ENCODE measurements at regions not wholly inside any gene's neighbourhood (a gene's known extent, or its start where the extent isn't known, plus 50 kb on each side); places are given as distances from the start of the nearest gene placed in this dataset.
"Not testable (repeated sequence)": the region's sequence is repeated elsewhere in the genome, so short reads cannot be mapped to it uniquely, and the experiment has no call there.

DNA sequence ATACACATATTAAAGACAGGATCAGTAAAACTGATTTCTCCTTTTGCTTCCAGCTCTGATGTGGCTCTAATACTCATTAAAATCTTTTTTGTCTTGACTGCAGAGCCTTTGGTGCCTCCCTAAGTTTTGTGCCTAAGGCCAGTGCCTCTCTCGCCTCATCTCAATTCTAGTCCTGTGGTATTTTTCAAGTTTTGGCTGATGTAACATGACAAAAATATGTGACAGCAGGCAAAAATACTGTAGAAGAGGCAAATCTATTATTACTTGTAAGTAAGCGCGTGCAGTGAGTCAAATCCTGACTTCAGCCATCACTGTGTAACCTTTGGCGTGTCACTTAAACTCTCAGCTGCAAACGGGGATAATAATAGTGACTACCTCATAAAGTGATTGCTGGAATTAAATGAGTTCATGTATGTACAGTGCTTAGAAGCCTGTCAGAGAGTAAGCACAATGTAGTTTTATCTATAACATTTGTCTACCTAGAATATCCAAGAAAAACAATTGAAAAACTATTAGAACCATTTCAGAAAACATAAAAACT is 74.0 kb downstream of the MAB21L3 start:
- DNase-seq: no peak

GRCh38 chr1:116189481-116189880 is 78.3 kb downstream of the MAB21L3 start:
- no peak for DNase-seq

DNA sequence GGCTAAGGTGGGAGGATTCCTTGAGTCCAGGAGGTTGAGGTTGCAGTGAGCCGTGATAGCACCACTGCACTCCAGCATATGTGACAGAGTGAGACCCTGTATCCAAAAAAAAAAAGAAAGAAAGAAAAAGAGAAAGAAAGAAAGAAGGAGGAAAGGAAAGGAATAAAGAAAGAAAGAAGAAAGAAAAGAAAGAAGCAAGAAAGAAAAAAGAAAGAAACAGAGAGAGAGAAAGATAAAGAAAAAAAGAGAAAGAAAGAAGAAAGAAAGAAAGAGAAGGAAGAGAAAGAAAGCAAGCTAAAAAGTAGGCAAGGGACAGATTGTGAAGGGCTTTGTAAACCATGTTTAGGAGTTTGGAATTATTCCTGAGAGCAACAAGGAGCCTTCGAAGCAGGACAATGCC is 80.1 kb downstream of the MAB21L3 start:
- no peak for DNase-seq

GRCh38 chr1:116193768-116194167 is 82.6 kb downstream of the MAB21L3 start:
- DNase-seq: no peak

DNA sequence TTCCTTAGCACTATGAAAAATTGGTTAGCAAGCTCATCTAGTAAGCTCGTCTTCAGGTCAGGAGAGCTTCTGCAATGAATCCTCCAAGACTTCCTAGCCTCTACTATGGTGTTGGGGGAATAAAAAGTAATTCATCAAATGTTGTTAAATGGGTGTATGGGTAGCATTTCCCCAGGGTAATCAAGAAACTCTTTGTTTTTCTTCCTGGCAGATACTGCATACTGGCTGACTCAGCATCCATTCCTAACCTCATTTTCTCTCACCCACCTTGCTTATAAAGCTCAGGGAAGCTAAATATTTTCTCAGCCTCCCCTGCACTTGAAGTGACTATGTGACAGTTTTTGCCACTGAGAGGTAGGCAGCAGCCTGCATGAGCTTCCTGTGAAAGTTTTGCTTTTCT is 83.4 kb downstream of the MAB21L3 start:
- no peak for DNase-seq

DNA sequence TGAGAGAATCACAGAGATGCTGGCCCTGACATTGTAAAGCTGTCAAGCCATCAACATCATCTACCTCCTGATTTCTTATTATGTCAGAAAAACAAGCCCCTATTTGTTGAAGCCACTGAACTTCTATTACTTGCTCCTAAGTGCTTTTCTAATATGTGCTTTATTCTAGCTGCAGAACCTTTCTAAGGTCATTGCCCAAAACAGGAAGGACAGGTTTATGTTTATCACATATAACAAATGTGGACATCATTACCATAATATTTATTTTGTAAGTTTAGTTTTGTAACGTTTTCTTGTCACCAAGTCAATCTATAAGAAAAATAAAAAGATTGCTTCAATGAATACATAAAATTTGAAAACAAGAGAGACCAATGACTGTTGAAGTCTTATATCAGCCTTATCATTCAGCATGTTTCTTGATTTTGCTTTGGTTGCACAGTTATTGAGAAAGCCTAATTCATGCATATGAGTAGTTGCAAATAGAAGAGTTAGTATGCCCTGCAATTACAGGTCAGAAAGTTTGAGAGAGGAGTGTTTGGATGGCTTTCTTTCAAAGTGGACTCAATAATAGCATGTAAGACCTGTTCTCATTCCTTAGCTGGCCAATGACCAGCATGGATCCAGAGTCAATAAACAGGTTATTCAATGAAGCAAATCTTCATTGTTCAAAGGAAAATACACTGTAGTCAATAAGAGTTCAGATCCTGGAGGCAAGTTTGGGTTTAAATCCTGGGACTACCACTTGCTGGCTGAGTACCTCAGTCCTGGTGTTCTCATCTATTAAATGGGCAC is 84.1 kb downstream of the MAB21L3 start:
- DNase-seq: no peak

DNA sequence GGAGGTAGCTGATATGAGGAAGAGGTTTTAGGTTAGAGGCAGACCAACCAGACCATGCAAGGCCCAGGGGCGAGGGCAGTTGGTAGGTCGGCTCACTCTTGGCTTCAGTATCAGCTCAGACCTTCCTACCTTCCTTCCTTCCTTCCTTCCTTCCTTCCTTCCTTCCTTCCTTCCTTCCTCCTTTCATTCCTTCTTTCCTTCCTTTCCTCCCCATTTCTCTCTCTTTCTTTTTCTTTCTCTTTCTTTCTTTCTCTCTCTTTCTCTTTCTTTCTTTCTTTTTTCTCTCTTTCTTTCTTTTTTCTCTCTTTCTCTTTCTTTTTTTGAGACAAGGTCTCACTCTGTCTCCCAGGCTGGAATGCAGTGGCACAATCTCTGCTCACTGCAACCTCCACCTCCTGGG is 89.1 kb downstream of the MAB21L3 start:
- not testable (repeated sequence) for DNase-seq

GRCh38 chr1:116201911-116202310 is 90.7 kb downstream of the MAB21L3 start:
- DNase-seq: no peak

GRCh38 chr1:116203181-116203723 is 92.1 kb downstream of the MAB21L3 start:
- no peak for DNase-seq

GRCh38 chr1:116203920-116204319 is 92.7 kb downstream of the MAB21L3 start:
- no peak for DNase-seq

DNA sequence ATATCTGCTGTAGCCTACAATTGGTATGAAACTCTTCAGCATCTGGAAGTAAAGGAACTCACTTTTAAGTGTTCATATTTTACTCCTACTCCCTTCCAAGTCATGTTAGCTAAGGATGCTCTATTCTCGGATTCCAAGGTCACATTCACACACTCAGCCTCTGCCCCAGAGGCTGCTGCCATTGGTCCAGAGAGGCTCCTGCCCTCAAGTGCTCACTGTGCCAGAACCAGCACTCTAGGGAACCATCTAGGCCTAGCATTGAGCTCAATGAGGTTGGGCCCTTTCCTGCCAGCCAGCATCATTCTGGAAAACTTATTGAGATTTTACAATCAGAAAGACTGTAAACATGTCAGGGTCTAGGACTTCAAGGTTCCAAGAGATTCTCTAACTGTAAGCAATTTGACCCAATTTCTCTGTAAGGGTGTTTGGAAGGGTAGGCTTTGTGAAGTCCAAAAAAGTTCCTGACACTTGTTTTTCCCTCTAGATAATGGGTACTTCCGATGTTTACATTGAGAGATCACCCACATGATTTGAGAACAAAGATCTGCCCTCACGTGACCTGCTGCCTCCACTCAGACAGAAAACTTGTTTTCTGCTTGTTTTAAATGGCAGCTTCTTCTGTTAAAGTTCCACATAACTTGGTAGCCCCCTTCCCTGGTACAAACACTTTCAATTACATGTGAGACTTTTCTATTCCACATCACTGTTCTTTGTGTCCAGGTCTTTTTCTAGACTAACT is 94.9 kb downstream of the MAB21L3 start:
- no peak for DNase-seq

GRCh38 chr1:116207126-116207735 is 96.0 kb downstream of the MAB21L3 start:
- no peak for DNase-seq

DNA sequence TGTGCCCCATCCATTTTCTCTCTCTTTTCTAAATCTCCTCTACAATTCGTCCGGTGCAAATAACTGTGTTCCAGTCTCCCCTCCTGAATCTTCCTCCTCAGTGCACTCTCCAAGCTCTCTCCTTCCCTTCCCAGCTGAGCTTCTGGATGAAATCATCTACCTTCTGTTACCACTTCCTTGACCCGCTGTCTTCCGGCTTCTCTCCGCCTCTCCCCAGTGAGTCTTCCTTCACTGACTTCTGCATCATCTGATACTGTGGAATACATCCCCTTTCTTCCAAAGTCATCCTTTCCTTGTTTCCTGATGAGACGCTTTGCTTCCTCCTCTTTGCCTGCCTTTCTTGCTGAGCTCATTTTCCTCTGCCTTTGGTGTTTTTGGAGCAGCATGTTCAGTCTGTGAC is 96.9 kb downstream of the MAB21L3 start:
- DNase-seq: no peak

- DNase-seq: no peak
Measured at GRCh38 chr1:116211294-116211693, 100.1 kb downstream of the MAB21L3 start.

DNA sequence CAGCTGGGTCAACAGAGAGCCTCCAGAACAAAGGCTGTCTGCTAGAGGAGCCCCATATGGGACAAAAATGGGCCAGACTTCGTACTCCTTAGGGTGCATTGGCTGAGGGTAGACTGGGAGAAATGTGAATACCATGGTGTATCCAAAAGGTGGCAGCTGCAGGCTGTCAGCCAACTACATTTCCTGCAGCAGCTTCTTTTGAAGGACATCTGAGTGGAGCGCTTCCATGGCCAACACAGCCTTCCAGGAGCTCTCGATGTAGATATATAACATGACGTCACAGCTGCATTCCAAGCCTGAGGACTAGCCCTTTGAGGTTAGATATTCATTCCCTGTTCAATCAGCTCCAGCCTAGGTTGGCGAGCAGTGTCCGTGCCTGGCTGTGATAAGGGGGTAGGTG is 107.7 kb downstream of the MAB21L3 start:
- peak; percentile 22 for DNase-seq

- no peak for DNase-seq
Measured at GRCh38 chr1:116219651-116220434, 108.6 kb downstream of the MAB21L3 start.

DNA sequence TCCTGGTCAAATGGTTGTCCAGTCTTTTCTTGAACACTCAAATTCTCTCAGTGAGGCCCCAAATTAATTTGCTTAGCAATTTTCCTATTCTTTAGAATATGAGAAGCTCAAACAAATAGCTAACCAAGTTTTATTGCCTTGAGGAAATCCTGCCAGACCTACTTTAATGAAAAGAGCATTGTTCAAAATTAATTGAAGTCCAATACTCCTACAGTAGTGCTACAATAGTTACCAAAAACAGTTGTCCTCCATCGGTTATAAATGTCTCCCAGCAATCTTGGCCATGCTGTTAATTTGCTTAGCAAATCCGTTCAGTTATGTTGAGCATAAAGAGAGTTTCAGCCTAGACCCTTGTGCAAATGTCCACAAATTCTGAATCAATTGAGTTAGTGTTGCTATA is 112.9 kb downstream of the MAB21L3 start:
- DNase-seq: no peak

GRCh38 chr1:116224561-116224960 is 113.4 kb downstream of the MAB21L3 start:
- DNase-seq: no peak

- DNase-seq: no peak
Measured at GRCh38 chr1:116226017-116226416, 114.8 kb downstream of the MAB21L3 start.

DNA sequence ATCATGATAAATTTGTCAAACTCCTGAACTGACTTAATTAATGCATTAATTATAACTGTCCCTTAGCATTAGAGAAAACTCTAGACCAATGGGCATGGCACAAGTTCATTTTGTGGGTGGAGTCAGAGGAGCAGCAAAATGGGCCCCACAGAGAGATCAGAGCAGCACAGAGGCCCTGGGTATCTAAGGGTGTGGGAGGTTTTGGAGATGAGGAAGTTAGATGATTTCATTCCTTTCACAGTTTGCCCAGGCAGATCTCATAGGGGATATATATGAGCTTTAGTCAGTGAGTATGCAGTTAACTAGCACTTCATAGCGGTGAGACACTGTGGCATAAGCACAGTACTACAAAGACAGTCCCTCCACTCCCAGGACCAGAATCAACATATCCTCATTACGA is 117.3 kb downstream of the MAB21L3 start:
- no peak for DNase-seq

DNA sequence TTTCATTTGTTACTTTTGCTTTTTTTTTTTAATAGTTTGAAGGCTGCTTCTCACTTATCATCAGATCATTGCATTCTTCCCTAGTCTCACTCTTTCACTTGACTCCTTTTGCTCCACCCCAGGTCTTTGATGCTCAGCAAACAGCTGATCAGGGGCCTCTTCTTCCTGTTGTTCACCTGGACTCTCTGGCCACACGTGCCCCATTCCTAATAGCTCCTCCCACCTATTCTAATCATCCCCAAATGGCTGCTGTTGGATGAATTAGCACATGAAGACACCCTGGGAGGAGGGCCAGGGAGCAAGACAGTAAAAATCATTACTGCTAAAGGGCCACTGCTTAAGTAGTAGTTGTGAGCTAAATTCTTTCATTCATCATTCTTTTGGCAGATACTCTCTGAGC is 119.5 kb downstream of the MAB21L3 start:
- peak; percentile 16 for DNase-seq

DNA sequence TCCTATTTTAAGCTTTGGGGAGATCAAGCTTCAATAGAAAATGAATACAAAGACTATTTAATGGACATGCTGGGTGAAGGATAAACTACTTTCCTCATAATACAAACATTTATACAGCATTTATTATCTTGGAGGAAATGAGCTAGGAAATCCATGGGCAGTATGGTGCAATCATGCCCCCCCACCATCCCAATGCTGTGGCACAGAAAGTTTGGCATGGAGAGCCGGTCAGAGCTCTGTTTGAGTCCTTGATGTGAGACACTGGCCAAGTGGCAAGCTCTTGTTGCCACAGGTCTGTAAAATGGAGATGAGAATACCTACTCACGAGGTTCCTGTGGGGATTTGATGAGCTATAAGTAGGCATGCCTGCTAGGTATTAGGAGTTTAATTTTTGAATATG is 120.6 kb downstream of the MAB21L3 start:
- DNase-seq: no peak

Measured in NCI-H146 (cell line).